BLaER1 treated with 17β-estradiol and CSF1 and Interleukin-3, amounts not matched to agents 10 nM and 100 nM (cell line): ENCODE measurements at regions not wholly inside any gene's neighbourhood (a gene's known extent, or its start where the extent isn't known, plus 50 kb on each side); places are given as distances from the start of the nearest gene placed in this dataset.
"Not testable (repeated sequence)": the region's sequence is repeated elsewhere in the genome, so short reads cannot be mapped to it uniquely, and the experiment has no call there.

Source experiments
- H3K27ac ChIP-seq, 11 experiments: shearing (Covaris generic); formaldehyde crosslinking; 2 replicates each; pipeline ENCODE4 v1.8.1; 2022
- H3K27me3 ChIP-seq, 11 experiments: shearing (Covaris generic); formaldehyde crosslinking; 2 replicates each; pipeline ENCODE4 v1.8.1; 2022
- H3K36me3 ChIP-seq, 11 experiments: shearing (Covaris generic); formaldehyde crosslinking; 2 replicates each; pipeline ENCODE4 v1.8.1; 2022
- H3K4me1 ChIP-seq, 10 experiments: shearing (Covaris generic); formaldehyde crosslinking; 2 replicates each; pipeline ENCODE4 v1.8.1; 2022
- H3K4me2 ChIP-seq, 11 experiments: shearing (Covaris generic); formaldehyde crosslinking; 2 replicates each; pipeline ENCODE4 v1.8.1; 2022
- H3K4me3 ChIP-seq, 10 experiments: shearing (Covaris generic); formaldehyde crosslinking; 2 replicates each; pipeline ENCODE4 v1.8.1; 2022
- H3K9ac ChIP-seq, 11 experiments: shearing (Covaris generic); formaldehyde crosslinking; 2 replicates each; pipeline ENCODE4 v1.8.1; 2022
- H3K9me3 ChIP-seq, 11 experiments: shearing (Covaris generic); formaldehyde crosslinking; replicated peaks in 1 of 11; 2 replicates each; pipeline ENCODE4 v1.8.1; 2022
- H4K20me1 ChIP-seq, 11 experiments: shearing (Covaris generic); formaldehyde crosslinking; 2 replicates each; pipeline ENCODE4 v1.8.1; 2022
- Cebpa-rat ChIP-seq, 11 experiments: shearing (Covaris generic); IDR thresholded peaks; 2 replicates each; pipeline ENCODE4 v1.8.1; 2022

GRCh38 chr6:139520321-139520768 lies 145.9 kb upstream of the CITED2 start:
- no peak overlapping the region for H3K27ac ChIP-seq
- H3K4me1 ChIP-seq, result no peaks in the 10 kb centered on the region
- no peaks in the 10 kb centered on the region for H3K36me3 ChIP-seq
- no peak overlapping the region for H3K9ac ChIP-seq
- TF ChIP-seq Cebpa-rat (IDR thresholded peaks at IDR 0.05), result no peak
- H3K27me3 ChIP-seq, result no peaks in the 10 kb centered on the region
- no peak overlapping the region for H3K4me3 ChIP-seq
- no peaks in the 10 kb centered on the region for H4K20me1 ChIP-seq
- H3K9me3 ChIP-seq, result no peaks in the 10 kb centered on the region
- no peak overlapping the region for H3K4me2 ChIP-seq

GRCh38 chr6:139519571-139520031 lies 145.2 kb upstream of the CITED2 start:
- TF ChIP-seq Cebpa-rat (IDR thresholded peaks at IDR 0.05), result no peak
- Histone ChIP-seq H4K20me1 (no peaks in the 10 kb centered on the region), H3K27me3 (no peaks in the 10 kb centered on the region), H3K9me3 (no peaks in the 10 kb centered on the region), H3K4me3 (no peak overlapping the region), H3K9ac (no peak overlapping the region), H3K4me1 (no peaks in the 10 kb centered on the region), H3K36me3 (no peaks in the 10 kb centered on the region), H3K4me2 (peak overlapping the region in 1 of 11 experiments; percentile 14; a peak in 1 of 22 replicates), H3K27ac (no peak overlapping the region)

GRCh38 chr6:139519097-139519496 lies 144.6 kb upstream of the CITED2 start:
- Histone ChIP-seq H4K20me1 (no peaks in the 10 kb centered on the region), H3K36me3 (no peaks in the 10 kb centered on the region), H3K4me3 (no peak overlapping the region), H3K4me1 (no peaks in the 10 kb centered on the region), H3K9me3 (no peaks in the 10 kb centered on the region), H3K4me2 (no peak overlapping the region), H3K27me3 (no peaks in the 10 kb centered on the region), H3K27ac (no peak overlapping the region), H3K9ac (no peak overlapping the region)
- TF ChIP-seq Cebpa-rat (IDR thresholded peaks at IDR 0.05), result no peak

- Histone ChIP-seq H4K20me1 (no peaks in the 10 kb centered on the region), H3K9me3 (no peaks in the 10 kb centered on the region), H3K36me3 (no peaks in the 10 kb centered on the region), H3K27ac (no peak overlapping the region), H3K27me3 (no peaks in the 10 kb centered on the region), H3K9ac (no peak overlapping the region), H3K4me2 (no peak overlapping the region), H3K4me3 (no peak overlapping the region), H3K4me1 (no peaks in the 10 kb centered on the region)
- TF ChIP-seq Cebpa-rat (IDR thresholded peaks at IDR 0.05), result no peak
Observed at GRCh38 chr6:139518556-139519091, 144.2 kb upstream of the CITED2 start.

- H3K9me3 ChIP-seq, H3K4me1 ChIP-seq, H3K4me2 ChIP-seq, H3K9ac ChIP-seq, H3K27me3 ChIP-seq, H3K36me3 ChIP-seq, H3K4me3 ChIP-seq, H3K27ac ChIP-seq, H4K20me1 ChIP-seq: not testable (repeated sequence)
Observed at GRCh38 chr6:139517998-139518555, 143.6 kb upstream of the CITED2 start.

- no peak for TF ChIP-seq Cebpa-rat (IDR thresholded peaks at IDR 0.05)
- H3K9me3 ChIP-seq, result no peaks in the 10 kb centered on the region
- no peaks in the 10 kb centered on the region for H3K27me3 ChIP-seq
- H3K4me1 ChIP-seq, result no peaks in the 10 kb centered on the region
- H4K20me1 ChIP-seq, result no peaks in the 10 kb centered on the region
- H3K36me3 ChIP-seq, result no peaks in the 10 kb centered on the region
- H3K9ac ChIP-seq, result no peak overlapping the region
- H3K4me3 ChIP-seq, result no peak overlapping the region
- H3K27ac ChIP-seq, result no peak overlapping the region
- H3K4me2 ChIP-seq, result no peak overlapping the region
Observed at GRCh38 chr6:139515511-139515910, 141.1 kb upstream of the CITED2 start.

- H3K9ac ChIP-seq, result no peak overlapping the region
- H3K4me1 ChIP-seq, result no peaks in the 10 kb centered on the region
- no peaks in the 10 kb centered on the region for H3K9me3 ChIP-seq
- TF ChIP-seq Cebpa-rat (IDR thresholded peaks at IDR 0.05), result no peak
- no peaks in the 10 kb centered on the region for H3K27me3 ChIP-seq
- no peaks in the 10 kb centered on the region for H4K20me1 ChIP-seq
- no peak overlapping the region for H3K27ac ChIP-seq
- H3K4me2 ChIP-seq, result no peak overlapping the region
- H3K36me3 ChIP-seq, result no peaks in the 10 kb centered on the region
- H3K4me3 ChIP-seq, result no peak overlapping the region
Observed at GRCh38 chr6:139514819-139515218, 140.4 kb upstream of the CITED2 start.

GRCh38 chr6:139510040-139510790 lies 135.8 kb upstream of the CITED2 start:
- Histone ChIP-seq H3K27ac (no peak overlapping the region), H4K20me1 (no peaks in the 10 kb centered on the region), H3K4me3 (no peak overlapping the region), H3K36me3 (no peaks in the 10 kb centered on the region), H3K9ac (no peak overlapping the region), H3K4me1 (no peaks in the 10 kb centered on the region), H3K9me3 (no peaks in the 10 kb centered on the region), H3K4me2 (no peak overlapping the region), H3K27me3 (no peaks in the 10 kb centered on the region)
- TF ChIP-seq Cebpa-rat (IDR thresholded peaks at IDR 0.05), result no peak

- Histone ChIP-seq H3K4me2 (no peak overlapping the region), H3K9ac (no peak overlapping the region), H3K9me3 (no peaks in the 10 kb centered on the region), H3K36me3 (no peaks in the 10 kb centered on the region), H3K27me3 (no peaks in the 10 kb centered on the region), H3K27ac (no peak overlapping the region), H4K20me1 (no peaks in the 10 kb centered on the region), H3K4me1 (no peaks in the 10 kb centered on the region), H3K4me3 (no peak overlapping the region)
- no peak for TF ChIP-seq Cebpa-rat (IDR thresholded peaks at IDR 0.05)
Observed at GRCh38 chr6:139509167-139509566, 134.7 kb upstream of the CITED2 start.

- Histone ChIP-seq H4K20me1 (no peaks in the 10 kb centered on the region), H3K36me3 (no peaks in the 10 kb centered on the region), H3K4me2 (no peak overlapping the region), H3K9me3 (no peaks in the 10 kb centered on the region), H3K27me3 (no peaks in the 10 kb centered on the region), H3K4me1 (no peaks in the 10 kb centered on the region), H3K27ac (no peak overlapping the region), H3K4me3 (no peak overlapping the region), H3K9ac (no peak overlapping the region)
- no peak for TF ChIP-seq Cebpa-rat (IDR thresholded peaks at IDR 0.05)
Observed at GRCh38 chr6:139508576-139508975, 134.1 kb upstream of the CITED2 start.
